HG03060 (cell line): ENCODE measurements at regions not wholly inside any gene's neighbourhood (a gene's known extent, or its start where the extent isn't known, plus 50 kb on each side); places are given as distances from the start of the nearest gene placed in this dataset.
"Not testable (repeated sequence)": the region's sequence is repeated elsewhere in the genome, so short reads cannot be mapped to it uniquely, and the experiment has no call there.

Experiments used
- ATAC-seq: cut with Tn5 transposase; IDR thresholded peaks from one replicate; pipeline ENCODE4 v1.9.1; 2021; ENCODE audit warnings: low read depth, moderate number of reproducible peaks; ENCODE audit not compliant: unreplicated experiment

DNA sequence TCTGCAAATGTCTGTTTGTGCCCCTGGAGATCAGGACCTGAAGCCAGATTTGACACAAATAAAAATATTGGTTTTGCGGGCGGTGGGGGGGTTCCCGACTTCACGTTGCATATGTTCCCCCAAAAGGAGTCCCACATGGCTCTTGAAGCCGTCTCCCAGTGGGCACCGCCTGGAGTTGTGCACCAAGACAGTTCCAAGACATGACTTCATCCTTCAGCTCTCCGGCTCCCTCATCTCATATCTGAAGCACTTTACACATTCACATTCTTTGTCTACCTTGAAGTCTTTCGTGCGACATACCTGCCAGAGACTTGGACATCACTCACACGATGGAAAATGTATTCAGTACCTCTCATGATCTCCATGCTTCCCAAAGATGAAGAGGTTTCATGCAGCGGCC lies 362.8 kb upstream of the FOXK1 start:
- no peak for ATAC-seq

DNA sequence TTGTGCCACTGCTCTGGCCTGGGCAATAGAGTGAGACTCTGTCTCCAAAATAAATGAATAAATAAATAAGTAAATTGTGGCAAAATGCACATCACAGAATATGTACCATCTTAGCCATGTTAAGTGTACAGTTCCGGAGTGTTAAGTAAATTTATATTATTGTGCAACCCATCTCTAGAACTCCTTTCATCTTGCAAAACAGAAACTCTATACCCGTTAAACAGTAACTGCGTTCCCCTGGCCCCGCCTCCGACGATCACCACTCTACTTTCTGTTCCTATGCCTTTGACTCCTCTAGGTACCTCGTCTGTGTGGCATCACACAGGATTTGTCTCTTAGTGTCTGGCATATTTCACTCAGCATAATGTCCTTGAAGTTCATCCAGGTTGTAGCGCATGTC lies 356.4 kb upstream of the FOXK1 start:
- no peak for ATAC-seq

DNA sequence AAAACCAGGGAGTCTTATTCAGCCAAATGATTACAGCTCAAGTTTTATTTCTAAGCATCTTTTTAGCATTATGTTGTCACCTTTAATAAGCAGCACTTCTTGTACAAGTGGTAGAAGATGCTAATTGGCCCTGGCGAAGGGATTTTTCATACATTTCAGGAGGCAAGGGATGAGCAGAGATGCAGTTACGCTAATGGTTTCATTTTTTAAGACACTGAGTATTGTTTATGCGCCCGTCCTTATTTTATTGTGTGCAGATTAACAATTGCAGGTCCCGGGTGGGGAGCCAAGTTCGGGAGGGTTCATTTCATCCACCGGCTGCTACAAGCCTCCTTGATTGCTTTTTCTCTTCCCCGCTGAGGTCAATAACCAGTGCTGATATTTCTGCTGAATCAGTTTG lies 350.4 kb upstream of the FOXK1 start:
- no peak for ATAC-seq

DNA sequence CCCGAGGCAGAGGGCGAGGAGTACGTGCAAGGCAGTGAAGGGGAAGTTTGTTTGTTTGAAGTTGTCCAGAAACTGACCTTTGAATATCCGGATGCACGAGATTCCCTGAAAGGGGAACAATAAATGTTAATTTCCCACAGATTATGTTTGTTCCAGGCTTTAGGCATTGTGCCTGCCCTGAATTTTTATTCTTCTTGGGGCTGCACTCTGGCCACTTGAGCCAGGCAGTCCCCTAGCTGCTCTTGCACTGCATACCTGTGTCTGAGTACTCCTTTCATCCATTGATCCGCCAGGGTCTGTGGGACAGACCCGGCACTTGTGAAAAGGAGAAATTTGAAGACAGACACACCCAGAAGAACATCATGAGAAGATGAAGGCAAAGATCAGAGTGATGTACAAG lies 343.5 kb upstream of the FOXK1 start:
- ATAC-seq, result no peak

DNA sequence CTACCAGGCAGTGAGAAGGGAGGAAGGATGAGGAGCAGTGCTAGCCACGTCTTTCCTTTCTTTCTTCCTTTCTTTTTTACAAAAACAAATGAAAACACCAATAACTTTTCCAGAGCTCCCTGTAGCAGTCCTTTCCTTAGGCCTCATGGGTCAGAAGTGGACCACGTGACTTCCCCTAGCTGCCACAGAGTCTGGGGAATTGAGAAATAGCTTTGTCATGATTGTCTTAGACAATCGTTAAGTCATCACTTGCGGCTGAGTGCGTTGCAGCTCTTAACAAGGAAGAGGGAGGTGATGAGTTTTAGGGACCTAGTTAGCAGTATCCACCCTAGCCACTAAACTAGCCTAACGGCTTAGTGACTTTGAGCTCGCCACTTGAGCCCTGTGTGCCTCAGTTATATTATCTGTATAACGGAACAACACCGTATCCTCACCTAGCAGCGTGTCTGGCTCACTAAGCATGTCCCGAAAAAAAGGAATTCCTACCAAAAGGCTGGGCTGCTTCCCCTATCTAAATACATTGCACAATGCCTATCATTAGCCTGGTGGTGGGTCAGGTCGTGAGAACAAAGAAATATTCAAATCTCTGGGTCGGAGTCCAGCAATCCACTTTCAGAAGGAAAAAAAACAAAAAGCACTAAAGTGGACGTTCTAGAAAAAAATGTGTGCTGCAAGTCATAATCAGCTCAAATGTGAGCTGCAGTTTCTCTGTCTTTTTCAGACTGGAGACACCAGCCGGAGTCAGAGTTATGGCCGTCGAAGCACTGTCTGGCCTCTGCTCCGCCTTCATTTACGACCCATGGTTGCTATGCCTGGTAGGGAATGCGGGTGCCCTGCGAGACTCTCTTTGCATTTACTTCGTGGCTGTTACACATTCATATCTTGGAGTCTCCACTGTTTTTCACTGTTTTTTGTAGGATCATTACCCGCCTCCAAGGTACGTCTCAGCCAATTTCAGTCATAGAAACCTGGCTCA lies 338.5 kb upstream of the FOXK1 start:
- no peak for ATAC-seq

DNA sequence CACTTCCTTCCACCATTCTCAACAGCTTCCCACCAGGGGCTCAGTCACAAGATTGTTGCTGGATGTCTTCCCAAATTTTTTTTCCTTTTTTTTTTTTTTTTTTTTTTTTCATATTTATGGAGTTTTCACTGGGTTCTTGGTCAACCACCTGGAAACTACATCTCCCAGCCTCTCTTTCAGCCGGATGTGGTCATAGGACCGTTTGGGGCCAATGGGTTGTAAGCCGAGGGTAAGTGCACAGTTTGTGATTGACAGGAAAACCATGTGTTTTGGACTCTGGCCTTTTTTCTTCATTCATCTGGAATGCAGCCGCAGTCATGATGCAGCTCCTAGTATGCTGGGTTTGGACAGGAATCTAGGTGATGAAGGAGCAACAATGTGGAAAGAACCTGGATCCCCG lies 337.1 kb upstream of the FOXK1 start:
- ATAC-seq, result no peak

DNA sequence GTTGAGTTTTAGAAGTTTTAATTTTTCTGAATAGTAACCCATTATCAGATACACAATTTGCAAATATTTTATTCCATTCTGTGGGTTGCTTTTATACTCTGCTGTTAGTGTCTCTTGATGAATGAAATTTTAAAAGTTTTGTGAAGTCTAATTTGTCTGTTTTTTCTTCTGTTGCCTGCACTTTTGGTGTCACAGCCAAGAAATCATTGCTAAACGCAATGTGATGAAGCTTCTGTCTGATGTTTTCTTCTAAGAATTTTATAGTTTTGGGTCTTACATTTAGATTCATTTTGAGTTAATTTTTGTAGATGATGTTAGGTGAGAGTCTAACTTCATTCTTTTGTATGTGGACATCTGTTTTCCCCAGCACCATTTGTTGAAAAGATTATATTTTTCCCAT lies 330.0 kb upstream of the FOXK1 start:
- no peak for ATAC-seq

DNA sequence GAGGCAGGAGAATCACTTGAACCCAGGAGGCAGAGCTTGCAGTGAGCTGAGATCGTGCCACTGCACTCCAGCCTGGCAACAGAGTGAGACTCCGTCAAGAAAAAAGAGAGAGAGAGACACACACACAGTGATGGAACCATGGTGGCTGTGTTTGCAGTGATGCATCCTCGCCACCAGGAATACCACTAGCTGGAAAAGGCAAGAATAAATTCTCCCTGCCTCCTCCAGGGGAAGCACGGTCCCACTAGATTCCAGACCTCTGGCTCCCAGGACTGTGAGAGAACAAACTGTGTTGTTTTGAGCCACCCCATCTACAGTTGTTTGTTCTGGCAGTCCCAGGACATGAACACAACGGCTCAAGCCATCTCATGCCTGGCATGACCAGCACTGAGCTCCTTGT lies 320.3 kb upstream of the FOXK1 start:
- no peak for ATAC-seq

DNA sequence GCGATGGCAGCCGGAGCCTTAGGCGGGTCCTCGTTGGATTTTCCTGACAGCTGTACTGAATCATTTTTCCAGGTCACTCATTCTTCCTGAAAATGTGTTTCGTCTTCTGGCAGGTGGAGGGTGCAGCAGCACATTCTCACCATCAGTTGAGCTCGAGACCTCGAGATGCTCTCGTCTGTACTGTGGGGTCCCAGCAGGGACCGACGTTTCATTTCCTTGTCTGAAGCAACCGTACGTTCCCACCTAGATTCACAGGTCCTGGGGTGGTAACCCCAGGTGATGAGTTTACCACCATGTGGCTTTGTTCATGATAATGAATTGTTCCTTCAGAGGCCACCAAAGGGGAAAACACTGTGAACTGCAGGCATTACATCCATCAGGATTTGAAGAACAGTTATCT lies 298.5 kb upstream of the FOXK1 start:
- ATAC-seq, result no peak

DNA sequence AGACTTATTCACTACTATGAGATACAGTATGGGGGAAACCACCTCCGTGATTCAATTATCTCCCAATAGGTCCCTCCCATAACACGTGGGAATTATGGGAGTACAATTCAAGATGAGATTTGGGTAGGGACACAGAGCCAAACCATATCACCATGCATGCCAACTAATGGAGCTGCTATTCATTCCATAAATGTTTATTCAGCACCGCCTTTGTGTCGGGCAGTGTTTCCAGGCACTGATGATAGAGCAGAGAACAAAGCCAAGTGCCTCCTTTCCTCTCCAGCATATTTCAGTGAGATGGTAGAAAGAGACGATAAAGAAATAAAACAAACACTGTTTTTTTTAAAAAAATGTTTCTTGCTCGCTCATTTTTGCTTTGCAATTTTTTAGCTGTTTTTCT lies 295.9 kb upstream of the FOXK1 start:
- ATAC-seq, result no peak

DNA sequence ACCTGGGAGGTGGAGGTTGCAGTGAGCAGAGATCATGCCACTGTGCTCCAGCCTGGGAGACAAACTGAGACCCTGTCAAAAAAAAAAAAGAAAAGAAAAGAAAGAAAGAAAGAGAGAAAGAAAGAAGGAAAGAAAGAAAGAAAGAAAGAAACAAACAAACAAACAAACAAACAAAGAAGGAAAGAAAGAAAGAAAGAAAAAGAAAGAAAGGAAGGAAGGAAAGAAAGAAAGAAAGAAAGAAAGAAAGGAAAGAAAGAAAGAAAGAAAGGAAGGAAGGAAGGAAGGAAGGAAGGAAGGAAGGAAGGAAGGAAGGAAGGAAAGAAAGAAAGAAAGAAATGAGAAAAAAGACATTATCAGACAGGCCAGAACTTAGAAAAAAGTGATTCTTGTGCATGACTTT lies 291.0 kb upstream of the FOXK1 start:
- ATAC-seq, result not testable (repeated sequence)

DNA sequence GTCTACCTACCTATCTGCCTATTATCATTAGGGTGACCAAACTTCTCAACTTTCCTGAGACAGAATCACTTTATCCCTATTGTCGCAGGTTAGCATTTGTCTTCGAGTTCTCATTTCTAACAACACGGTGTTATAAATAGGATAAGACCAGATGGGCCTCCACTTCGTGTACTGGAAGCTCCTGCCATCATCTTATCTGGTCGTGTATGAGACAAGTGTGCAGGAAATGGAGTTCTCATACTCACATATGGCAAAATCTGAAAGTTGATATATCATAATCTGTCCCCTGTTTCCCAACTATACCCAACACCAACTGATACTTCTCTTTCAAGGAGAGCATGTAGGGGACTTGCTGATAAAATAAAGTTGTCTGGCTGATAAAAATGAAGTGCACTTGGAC lies 287.4 kb upstream of the FOXK1 start:
- ATAC-seq, result no peak

DNA sequence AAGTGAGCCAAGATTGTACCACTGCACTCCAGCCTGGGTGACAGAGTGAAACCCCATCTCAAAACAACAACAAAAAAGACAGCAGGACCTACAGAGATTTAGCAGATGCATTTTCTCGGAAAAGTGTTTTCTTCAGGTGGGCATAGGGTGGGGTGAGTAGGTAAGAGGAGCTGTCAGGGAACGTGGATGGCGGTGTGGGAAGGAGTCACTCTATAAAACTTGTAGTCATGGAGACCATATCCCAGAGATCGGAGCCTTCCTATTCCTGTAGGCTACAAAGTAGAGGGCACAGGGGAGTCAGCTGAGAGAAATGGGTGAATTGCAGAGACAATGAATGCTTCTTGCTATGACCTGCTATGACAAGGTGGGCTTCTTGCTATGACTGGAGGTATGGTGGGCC lies 283.0 kb upstream of the FOXK1 start:
- no peak for ATAC-seq

DNA sequence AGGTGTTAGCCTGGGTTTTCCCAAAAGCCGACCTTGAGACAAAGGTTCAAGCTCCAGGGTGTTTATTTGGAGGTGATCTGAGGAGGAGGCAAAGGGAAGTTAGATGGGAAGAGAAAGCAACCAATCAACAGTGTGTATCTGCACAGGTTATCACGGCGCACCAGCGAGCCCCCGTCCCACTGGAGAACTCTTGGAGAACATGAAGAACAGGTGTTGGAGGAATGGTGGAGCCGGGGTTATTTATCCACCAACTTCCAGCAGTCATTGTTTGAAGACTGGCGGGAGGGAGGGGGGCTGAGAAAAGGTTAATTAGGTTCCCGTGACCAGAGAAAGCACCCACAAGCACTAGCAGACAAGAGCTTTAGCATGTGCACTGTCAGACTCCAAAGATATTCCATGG lies 282.5 kb upstream of the FOXK1 start:
- ATAC-seq, result no peak

DNA sequence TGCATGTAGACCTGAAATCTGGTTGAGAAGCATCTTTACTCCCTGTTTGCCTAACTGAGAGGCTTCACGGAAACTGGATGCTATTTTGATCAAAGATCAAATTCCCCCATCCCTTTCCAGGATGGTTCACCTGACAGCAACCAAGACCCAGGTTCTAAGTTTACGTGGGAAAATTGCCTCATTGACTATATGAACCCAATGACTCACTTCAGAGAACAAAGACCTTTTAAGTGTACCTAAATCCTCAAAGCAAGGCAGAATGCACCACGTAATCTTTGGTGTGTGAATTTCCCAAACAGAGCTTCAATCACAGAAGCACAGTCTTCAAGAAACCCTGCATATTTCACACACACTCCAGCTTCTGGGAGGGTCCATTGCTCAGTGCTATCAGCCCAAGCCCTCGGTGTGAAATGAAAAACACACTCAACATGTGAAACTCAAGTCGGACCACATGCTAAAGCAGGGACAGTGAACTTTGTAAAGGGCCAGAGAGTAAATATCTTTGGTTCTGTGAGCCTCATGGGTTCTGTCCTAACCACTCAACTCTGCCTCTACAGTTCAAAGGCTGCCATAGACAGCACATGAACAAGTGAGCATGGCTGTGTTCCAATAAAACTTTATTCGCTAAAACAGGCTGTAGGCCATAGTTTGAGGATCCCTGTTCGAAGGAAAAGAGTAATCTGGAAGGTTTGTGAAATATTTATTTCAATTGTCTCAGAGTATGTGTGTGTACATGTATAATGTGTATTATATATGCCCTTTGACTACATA lies 275.6 kb upstream of the FOXK1 start:
- ATAC-seq, result no peak

DNA sequence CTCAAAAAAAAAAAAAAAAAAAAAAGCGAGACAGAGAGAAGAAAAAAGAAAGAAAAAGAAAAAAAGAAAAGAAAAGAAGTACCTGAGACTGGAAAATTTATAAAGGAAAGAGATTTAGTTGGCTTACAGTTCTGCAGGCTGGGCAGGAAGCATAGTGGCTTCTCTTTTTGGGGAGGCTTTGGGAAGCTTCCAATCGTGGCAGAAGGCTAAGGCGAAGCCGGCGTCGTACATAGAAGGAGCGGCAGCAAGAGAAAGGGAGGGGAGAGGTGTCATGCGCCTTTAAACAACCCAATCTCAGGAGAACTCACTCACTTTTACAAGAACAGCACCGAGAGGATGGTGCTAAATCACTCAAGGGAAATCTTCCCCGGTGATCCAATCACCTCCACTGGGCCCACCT lies 272.1 kb upstream of the FOXK1 start:
- no peak for ATAC-seq

DNA sequence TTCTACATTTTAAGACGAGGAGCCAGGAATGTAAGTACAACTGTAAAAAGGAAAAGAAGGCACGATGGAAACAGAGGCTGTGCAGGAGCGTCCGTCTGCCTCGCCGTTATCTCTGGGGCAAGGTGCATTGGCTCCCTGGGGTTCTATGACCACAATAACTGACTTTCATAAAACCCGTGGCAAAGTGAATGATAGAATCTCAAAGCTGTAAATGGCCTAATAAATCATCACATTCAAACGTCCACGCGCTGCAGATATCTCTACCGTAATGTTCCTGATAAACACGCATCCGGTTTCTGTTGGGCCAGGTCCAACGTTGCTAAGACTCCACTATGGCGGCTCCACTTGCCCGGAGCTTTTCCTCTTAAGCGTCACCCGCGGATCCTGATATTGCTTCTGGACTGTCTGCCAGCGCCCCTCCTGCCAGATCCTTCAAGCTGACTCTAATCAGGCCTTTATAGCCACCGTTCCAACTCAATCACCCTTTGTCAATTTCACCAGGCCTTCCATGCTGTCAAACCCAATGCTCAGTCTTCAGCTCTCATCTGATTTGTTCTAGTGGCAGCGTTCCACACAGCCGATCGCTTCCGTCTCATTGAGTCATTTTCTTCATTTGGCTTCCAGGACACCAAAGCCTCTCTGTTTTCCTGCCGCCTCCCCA lies 265.6 kb upstream of the FOXK1 start:
- no peak for ATAC-seq

DNA sequence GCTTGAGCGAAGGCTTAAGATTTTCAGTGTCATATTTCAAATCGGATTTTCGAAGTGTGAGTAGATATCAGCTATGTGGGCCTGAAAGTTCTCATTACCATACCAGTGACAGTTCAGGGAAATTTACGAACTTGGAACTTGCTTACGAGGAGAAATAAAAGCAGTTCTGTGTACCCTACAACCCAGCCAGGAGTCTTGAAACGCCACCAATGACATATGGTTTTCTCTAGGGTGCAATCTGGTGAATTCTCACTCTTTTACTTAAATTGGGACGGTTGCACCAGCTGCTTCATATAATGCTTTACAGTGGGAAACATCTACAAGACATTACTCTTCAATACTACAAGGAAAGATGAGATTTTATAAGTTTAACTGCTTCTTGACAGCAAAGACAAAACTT lies 253.6 kb upstream of the FOXK1 start:
- no peak for ATAC-seq

DNA sequence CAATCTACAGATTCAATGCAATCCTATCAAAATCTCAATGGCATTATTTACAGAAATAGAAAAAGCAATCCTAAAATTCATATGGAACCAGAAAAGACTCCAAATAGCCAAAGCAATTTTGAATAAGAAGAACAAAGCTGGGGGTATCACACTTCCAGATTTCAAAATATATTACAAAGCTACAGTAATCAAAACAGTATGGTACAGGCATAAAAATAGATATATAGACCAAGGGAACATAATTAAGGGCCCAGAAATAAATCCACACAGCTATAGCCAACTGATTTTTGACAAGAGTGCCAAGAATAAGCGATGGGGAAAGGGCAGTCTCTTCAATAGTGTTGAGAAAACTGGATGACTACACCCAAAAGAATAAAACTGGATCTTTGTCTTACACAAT lies 251.9 kb upstream of the FOXK1 start:
- ATAC-seq, result no peak

DNA sequence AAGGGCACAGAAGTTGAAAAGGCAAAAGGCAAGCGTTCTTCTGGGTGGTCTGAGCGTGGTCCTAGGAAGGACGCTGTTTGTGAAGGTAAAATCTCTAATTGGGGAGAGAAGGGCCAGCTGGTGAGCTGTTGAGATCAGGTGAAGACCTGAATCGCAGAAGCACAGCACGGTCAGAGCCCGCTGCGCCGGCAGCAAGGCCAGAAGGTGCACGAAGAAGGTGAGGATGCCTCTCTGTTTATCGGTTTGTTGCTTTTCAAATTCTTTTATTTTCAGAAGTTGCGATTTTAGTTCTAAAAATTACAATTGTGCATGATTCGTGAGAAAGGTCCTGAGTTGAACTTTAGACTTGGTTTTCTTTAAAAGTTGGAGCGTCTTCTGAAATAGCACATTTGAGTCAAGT lies 247.8 kb upstream of the FOXK1 start:
- ATAC-seq, result no peak

DNA sequence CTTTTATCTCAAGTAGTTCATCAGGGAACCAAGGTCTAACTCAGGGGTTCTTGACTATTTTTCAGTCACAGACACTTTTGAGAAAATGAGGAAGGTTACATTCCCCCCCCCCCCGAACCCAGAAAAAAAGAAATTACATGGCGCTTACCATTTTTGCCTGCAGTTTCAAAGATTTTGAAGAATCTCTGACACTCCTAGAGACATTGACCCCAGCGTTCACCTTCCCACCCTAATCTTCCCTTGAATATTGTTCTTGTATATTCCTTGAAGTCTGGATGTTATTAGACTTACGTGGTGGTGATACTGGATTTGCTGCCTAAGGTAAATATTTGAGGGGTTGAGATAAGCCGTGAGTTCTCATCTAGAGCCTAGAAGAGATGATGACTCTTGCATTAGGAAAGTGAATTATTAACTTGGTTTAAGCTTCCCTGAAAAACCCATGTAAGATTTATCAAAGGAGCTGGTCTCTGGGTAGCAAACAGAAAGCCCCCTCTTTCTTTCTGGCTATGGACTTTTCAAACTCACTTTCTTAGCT lies 245.7 kb upstream of the FOXK1 start:
- ATAC-seq, result no peak
